ENCODE measurements at regions not wholly inside any gene's neighbourhood (a gene's known extent, or its start where the extent isn't known, plus 50 kb on each side); places are given as distances from the start of the nearest gene placed in this dataset.
"Not testable (repeated sequence)": the region's sequence is repeated elsewhere in the genome, so short reads cannot be mapped to it uniquely, and the experiment has no call there.

DNA sequence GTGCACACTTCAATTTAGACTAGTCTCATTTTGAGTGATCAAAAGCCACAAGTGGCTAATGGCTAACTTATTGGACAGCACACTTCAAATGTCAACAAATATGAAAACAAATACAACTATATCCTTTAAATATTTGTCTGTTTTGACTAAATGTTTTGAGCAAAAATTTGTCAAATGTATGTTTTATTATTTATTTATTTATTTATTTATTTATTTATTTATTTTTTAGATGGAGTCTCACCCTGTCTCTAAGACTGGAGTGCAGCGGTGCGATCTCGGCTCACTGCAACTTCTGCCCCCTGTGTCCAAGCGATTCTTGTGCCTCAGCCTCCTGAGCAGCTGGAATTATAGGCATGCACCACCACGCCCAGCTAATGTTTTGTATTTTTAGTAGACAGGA is 1392.1 kb upstream of the WWC1 start:
- H3K27me3 ChIP-seq (ENCODE audit: control insufficient read depth, insufficient read depth, low read length), result no peaks in the 10 kb centered on the region
- H3K36me3 ChIP-seq (replicated peaks; ENCODE audit: control insufficient read depth, insufficient read depth, low read length), result no peaks in the 10 kb centered on the region
- DNase-seq, result no peak
- H3K4me3 ChIP-seq (ENCODE audit: insufficient read depth, low read depth, low read length), result no peak overlapping the region

DNA sequence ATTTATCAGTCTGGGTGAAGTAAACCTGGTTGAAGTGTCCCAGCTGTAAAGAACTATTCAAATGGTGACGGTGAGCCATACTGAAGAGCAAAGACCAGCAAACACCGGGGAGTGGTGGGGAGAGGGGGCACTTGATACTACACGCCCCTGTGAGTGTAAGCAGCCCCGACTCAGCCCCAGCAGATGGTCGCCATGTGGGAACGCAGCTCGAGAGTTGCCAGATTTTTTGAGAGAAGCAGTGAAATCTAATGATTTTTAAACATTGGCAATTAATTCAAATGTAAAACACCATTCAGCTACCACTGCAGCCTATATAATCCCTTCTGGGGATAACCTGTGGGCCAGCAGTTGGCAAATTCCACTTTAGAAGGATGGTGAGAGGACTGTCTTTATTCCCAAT is 1386.9 kb upstream of the WWC1 start:
- no peaks in the 10 kb centered on the region for H3K27me3 ChIP-seq (ENCODE audit: control insufficient read depth, insufficient read depth, low read length)
- H3K4me3 ChIP-seq (ENCODE audit: insufficient read depth, low read depth, low read length), result no peak overlapping the region
- H3K36me3 ChIP-seq (replicated peaks; ENCODE audit: control insufficient read depth, insufficient read depth, low read length), result no peaks in the 10 kb centered on the region
- DNase-seq, result no peak

DNA sequence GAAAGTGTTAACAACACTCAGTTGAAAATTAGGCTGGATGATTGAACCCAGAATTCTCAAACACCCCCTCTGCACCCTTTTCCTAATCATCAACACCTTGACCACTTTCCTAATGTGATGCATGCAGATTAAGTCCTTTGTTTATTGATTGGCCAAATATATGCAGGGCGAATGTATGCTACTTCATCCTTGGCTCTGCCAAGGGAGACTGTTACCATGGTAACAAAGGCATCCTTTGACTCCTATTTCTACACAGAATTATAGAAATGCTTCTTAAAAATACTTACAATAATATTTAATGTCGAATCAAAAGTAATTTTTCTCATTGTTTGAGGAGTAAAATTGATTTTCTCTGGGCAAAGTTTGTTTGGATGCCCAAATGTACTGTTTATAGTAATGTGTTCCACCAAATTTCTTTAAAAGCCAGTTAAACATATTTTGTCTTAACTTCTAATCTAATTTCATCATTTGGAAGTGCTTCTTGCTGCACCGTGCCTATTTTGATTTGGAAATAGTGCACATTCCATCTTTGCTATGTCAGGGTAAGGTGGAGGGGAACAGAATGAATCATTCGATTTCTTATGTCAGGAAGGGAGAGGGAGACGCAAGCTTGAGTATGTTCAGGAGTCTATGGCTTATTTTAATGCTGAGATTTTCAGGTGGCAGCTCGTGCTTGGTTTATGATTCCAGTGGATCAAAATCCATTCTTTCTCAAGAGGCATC is 1384.3 kb upstream of the WWC1 start:
- no peak overlapping the region for H3K4me3 ChIP-seq (ENCODE audit: insufficient read depth, low read depth, low read length)
- no peak for DNase-seq
- H3K27me3 ChIP-seq (ENCODE audit: control insufficient read depth, insufficient read depth, low read length), result no peaks in the 10 kb centered on the region
- H3K36me3 ChIP-seq (replicated peaks; ENCODE audit: control insufficient read depth, insufficient read depth, low read length), result no peaks in the 10 kb centered on the region

DNA sequence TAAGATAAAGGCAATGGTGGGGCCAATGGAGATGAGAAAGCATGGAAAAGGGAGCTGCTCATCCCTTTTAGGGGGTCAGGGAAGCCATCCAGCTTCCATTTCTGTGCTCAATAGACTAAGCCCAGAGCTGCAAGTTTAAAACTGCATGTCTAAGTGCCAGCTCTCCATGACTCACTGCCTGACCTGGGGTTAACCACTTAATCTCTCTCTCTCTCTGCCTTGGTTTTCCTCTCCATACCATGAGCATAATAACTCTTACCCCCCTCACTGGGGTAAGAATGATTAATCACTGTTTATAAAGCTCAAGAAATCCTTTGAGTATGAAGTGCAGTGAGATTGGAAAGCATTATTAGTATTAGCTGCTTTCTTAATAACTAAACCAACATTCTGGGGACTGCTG is 1382.4 kb upstream of the WWC1 start:
- DNase-seq, result no peak
- H3K27me3 ChIP-seq (ENCODE audit: control insufficient read depth, insufficient read depth, low read length), result no peaks in the 10 kb centered on the region
- H3K36me3 ChIP-seq (replicated peaks; ENCODE audit: control insufficient read depth, insufficient read depth, low read length), result no peaks in the 10 kb centered on the region
- H3K4me3 ChIP-seq (ENCODE audit: insufficient read depth, low read depth, low read length), result no peak overlapping the region

DNA sequence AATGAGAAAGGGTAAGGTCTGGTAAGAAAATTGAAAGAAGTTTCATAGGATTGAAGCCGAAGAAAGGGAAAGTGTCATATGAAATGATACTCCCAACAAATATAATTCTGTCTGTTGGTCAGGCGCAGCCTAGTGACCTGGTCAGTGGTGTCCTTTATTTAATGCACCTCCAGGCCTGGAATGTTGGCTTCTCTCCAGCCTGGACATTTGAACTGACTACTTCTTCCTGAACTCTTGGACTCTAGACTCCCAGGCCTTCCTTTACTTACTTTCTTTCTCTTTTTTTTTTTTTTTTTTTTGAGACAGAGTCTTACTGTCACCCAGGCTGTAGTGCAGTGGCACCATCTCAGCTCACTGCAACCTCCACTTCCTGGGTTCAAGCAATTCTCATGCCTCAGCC is 1381.5 kb upstream of the WWC1 start:
- Histone ChIP-seq H3K4me3 (ENCODE audit: insufficient read depth, low read depth, low read length) (no peak overlapping the region), H3K36me3 (replicated peaks; ENCODE audit: control insufficient read depth, insufficient read depth, low read length) (no peaks in the 10 kb centered on the region), H3K27me3 (ENCODE audit: control insufficient read depth, insufficient read depth, low read length) (no peaks in the 10 kb centered on the region)
- DNase-seq, result no peak

DNA sequence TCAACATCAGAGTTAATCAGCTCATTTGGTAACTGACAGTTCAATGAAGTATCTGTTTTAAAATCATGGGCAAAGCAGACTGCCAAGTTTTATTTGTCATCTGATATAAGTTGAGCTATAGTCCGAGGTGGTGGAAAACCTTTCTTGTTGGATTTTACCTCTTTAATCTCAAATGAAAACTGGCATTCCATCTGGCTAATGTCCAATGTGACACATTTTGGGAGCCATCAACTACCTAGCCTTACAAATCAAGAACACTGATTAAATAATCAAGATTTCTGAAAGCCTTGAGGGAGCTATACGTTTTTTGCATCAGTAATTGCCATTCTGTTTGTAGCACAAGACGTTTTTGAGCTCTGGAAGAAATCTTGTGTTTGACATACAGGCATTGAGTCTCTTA is 1380.5 kb upstream of the WWC1 start:
- no peaks in the 10 kb centered on the region for H3K36me3 ChIP-seq (replicated peaks; ENCODE audit: control insufficient read depth, insufficient read depth, low read length)
- DNase-seq, result no peak
- no peak overlapping the region for H3K4me3 ChIP-seq (ENCODE audit: insufficient read depth, low read depth, low read length)
- H3K27me3 ChIP-seq (ENCODE audit: control insufficient read depth, insufficient read depth, low read length), result no peaks in the 10 kb centered on the region

DNA sequence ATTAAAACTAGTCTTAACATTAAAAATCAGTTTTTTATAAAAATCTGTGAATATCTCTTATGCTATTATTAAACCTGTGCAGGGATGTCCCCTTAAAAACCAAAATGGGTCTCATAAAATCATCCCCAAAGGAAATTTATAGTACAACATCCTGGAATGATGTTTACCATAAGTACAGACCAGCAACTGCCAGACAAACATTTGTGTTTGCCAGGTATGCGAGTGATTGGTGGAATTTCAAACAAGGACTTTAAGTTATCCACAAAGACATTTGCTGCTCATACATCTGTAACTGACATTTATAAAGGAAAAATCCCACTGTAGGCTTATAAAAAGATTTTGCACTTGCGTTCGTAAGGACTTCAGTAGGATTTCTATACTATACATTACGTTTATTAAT is 1375.4 kb upstream of the WWC1 start:
- DNase-seq, result no peak
- H3K27me3 ChIP-seq (ENCODE audit: control insufficient read depth, insufficient read depth, low read length), result no peaks in the 10 kb centered on the region
- no peak overlapping the region for H3K4me3 ChIP-seq (ENCODE audit: insufficient read depth, low read depth, low read length)
- no peaks in the 10 kb centered on the region for H3K36me3 ChIP-seq (replicated peaks; ENCODE audit: control insufficient read depth, insufficient read depth, low read length)

DNA sequence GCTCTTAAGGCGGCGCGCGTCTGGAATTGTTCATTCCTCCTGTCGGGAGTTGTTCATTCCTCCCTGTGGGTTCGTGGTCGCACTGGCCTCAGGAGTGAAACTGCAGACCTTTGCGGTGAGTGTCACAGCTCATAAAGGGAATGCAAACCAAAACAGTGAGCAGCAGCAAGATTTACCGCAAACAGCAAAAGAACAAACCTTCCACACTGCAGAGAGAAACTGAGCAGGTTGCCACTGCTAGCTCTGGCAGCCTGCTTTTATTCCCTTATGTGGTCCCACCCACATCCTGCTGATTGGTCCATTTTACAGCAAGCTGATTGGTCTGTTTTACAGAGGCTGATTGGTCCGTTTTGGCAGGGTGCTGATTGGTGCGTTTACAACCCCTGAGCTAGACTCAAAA is 1365.3 kb upstream of the WWC1 start:
- no peaks in the 10 kb centered on the region for H3K36me3 ChIP-seq (replicated peaks; ENCODE audit: control insufficient read depth, insufficient read depth, low read length)
- DNase-seq, result no peak

DNA sequence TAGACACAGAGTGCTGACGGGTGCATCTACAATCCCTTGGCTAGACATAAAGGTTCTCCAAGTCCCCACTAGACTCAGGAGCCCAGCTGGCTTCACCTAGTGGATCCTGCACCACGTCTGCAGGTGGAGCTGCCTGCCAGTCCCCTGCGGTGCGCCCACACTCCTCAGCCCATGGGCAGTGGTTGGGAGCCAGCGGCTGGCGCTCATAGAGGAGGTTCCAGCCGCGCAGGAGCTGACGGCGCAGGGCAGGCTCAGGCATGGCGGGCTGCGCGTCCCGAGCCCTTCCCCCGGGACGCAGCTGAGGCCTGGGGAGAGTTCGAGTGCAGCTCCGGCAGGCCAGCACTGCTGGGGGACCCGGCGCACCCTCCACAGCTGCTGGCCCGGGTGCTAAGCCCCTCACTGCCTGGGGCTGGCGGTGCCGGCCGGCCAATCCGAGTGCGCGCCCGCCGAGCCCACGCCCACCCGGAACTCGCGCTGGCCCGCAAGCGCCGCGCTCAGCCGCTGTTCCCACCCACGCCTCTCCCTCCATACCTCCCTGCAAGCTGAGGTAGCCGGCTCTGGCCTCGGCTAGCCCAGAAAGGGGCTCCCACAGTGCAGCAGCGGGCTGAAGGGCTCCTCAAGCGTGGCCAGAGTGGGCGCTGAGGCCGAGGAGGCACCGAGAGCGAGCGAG is 1364.5 kb upstream of the WWC1 start:
- DNase-seq; H3K36me3 ChIP-seq (replicated peaks; ENCODE audit: control insufficient read depth, insufficient read depth, low read length); H3K4me3 ChIP-seq (ENCODE audit: insufficient read depth, low read depth, low read length); H3K27me3 ChIP-seq (ENCODE audit: control insufficient read depth, insufficient read depth, low read length): not testable (repeated sequence)

More for the DNA sequence above, 1365.3 kb upstream of the WWC1 start:
- Histone ChIP-seq H3K27me3 (ENCODE audit: control insufficient read depth, insufficient read depth, low read length) (no peaks in the 10 kb centered on the region), H3K4me3 (ENCODE audit: insufficient read depth, low read depth, low read length) (no peak overlapping the region)

DNA sequence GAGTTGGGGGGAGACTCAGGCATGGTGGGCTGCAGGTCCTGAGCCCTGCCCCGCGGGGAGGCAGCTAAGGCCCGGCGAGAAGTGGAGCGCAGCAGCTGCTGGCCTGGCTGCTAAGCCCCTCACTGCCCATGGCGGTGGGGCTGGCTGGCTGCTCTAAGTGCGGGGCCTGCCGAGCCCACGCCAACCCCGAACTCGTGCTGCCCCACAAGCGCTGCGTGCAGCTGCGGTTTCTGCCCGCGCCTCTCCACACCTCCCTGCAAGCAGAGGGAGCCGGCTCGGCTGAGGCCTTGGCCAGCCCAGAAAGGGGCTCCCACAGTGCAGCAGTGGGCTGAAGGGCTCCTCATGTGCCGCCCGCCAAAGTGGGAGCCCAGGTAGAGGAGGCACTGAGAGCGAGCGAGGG is 1355.1 kb upstream of the WWC1 start:
- no peaks in the 10 kb centered on the region for H3K36me3 ChIP-seq (replicated peaks; ENCODE audit: control insufficient read depth, insufficient read depth, low read length)

DNA sequence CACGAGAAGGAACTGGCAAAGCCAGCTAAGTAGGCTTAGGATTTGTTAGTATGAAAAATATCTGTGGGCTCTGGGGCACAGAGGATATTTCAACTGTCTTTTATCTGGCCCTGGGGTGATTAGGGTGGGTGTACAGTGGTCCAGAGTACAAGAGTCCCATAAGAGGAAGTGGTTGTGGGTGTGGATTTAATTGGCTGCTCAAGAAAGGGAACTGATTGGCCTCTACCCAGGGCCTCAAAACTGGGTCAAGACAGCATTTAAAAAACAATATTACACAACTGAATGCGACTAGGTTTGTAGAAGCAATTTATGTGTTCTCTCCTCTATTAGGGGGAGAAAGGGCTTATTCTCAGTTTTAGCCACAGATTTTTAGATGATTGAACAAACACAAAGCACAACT is 1353.4 kb upstream of the WWC1 start:
- no peaks in the 10 kb centered on the region for H3K36me3 ChIP-seq (replicated peaks; ENCODE audit: control insufficient read depth, insufficient read depth, low read length)
- H3K27me3 ChIP-seq (ENCODE audit: control insufficient read depth, insufficient read depth, low read length), result no peaks in the 10 kb centered on the region
- DNase-seq, result no peak
- no peak overlapping the region for H3K4me3 ChIP-seq (ENCODE audit: insufficient read depth, low read depth, low read length)

More for the DNA sequence above, 1355.1 kb upstream of the WWC1 start:
- H3K4me3 ChIP-seq (ENCODE audit: insufficient read depth, low read depth, low read length), result no peak overlapping the region
- no peaks in the 10 kb centered on the region for H3K27me3 ChIP-seq (ENCODE audit: control insufficient read depth, insufficient read depth, low read length)
- DNase-seq, result no peak

DNA sequence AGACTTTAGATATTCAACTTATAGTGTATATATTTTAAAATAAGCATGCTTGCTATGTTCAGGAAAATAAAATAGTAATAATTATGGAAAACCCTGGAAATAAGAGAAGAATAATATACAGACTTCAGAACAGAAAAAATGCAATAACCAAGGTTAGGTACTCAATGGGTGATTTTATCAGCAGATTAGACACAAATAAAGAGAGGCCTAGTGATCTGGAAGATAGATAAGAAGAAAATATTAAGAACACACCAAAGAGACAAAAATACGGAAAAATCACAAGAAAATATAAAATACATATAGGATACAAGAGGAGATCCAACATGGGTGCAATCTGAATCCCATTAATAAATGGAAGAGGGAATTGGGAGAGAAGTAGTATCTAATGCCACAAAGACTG is 1348.5 kb upstream of the WWC1 start:
- no peaks in the 10 kb centered on the region for H3K36me3 ChIP-seq (replicated peaks; ENCODE audit: control insufficient read depth, insufficient read depth, low read length)
- H3K4me3 ChIP-seq (ENCODE audit: insufficient read depth, low read depth, low read length), result no peak overlapping the region
- no peak for DNase-seq
- H3K27me3 ChIP-seq (ENCODE audit: control insufficient read depth, insufficient read depth, low read length), result no peaks in the 10 kb centered on the region

DNA sequence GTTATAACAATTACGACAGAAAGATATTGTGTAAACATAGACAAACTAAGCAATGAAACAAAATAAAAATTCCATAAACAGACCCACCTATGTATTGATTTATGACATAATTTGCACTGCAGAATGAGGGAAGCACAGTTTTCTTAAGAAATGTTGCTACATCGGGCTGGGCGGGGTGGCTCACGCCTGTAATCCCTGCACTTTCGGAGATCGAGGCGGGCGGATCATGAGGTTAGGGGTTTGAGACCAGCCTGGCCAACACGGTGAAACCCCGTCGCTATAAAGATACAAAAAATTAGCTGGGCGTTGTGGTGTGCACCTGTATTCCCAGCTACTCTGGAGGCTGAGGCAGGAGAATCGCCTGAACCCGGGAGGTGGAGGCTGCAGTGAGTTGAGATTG is 1344.4 kb upstream of the WWC1 start:
- Histone ChIP-seq H3K4me3 (ENCODE audit: insufficient read depth, low read depth, low read length) (no peak overlapping the region), H3K36me3 (replicated peaks; ENCODE audit: control insufficient read depth, insufficient read depth, low read length) (no peaks in the 10 kb centered on the region), H3K27me3 (ENCODE audit: control insufficient read depth, insufficient read depth, low read length) (no peaks in the 10 kb centered on the region)
- DNase-seq, result no peak

DNA sequence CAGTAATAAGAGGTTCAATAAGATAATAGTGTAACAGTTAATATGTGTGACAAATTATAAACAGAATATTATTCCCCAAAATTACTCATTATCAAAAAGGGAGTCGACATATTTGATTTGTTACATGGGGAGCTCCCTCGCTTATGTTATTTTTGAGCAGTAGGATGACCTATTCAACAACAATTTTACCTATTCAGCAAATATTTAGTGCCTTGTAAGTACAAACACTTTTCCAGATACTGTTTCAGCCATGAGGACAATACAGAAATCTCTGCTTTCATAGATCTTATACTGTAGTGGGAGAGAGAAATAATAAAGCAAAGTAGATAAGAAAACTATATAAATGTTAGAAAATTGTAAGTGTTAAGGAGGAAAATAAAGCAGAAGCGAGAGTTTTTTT is 1342.8 kb upstream of the WWC1 start:
- Histone ChIP-seq H3K4me3 (ENCODE audit: insufficient read depth, low read depth, low read length) (no peak overlapping the region), H3K27me3 (ENCODE audit: control insufficient read depth, insufficient read depth, low read length) (no peaks in the 10 kb centered on the region), H3K36me3 (replicated peaks; ENCODE audit: control insufficient read depth, insufficient read depth, low read length) (no peaks in the 10 kb centered on the region)
- no peak for DNase-seq

DNA sequence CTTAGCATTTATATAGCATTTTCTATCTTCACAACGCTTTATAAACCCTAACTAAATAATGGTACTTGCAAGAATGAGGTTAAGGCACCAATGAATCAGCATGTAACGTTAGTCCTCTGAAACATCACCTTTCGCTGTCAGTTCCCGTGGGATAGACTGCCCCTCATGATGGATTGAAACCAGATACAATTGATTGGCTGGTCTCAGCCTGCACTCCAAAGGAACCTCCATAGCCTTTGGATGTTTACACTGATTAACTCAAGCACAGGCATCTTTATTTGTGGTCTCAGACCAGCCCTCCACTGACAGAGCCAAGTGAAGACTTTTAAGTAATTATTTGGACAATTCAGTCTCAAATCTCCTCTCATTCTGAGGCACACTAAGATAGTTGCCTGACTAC is 1339.4 kb upstream of the WWC1 start:
- DNase-seq, result no peak
- Histone ChIP-seq H3K27me3 (ENCODE audit: control insufficient read depth, insufficient read depth, low read length) (no peaks in the 10 kb centered on the region), H3K4me3 (ENCODE audit: insufficient read depth, low read depth, low read length) (no peak overlapping the region), H3K36me3 (replicated peaks; ENCODE audit: control insufficient read depth, insufficient read depth, low read length) (no peaks in the 10 kb centered on the region)
